Mesodermal cell (in vitro differentiated cells): ENCODE measurements at regions not wholly inside any gene's neighbourhood (a gene's known extent, or its start where the extent isn't known, plus 50 kb on each side); places are given as distances from the start of the nearest gene placed in this dataset.

ENCODE experiments used
- H3K27ac ChIP-seq: 2 replicates; pipeline ENCODE4 v1.7.0; 2013; ENCODE audit warnings: mild to moderate bottlenecking, low read depth, low read length, moderate library complexity; ENCODE audit not compliant: severe bottlenecking
- H3K36me3 ChIP-seq: 2 replicates; pipeline ENCODE4 v1.7.1; 2013; ENCODE audit warnings: mild to moderate bottlenecking, low read length, moderate library complexity; ENCODE audit not compliant: control insufficient read depth, insufficient read depth
- H3K4me1 ChIP-seq: one replicate; pipeline ENCODE4 v1.7.1; 2013; ENCODE audit warnings: mild to moderate bottlenecking, low read length; ENCODE audit not compliant: insufficient read depth, control insufficient read depth, poor library complexity, severe bottlenecking
- H3K4me3 ChIP-seq: 2 replicates; pipeline ENCODE4 v1.7.0; 2013; ENCODE audit warnings: low read length, control low read depth, mild to moderate bottlenecking; ENCODE audit not compliant: insufficient read depth, poor library complexity, severe bottlenecking; ENCODE audit errors: extremely low read depth
- H3K9me3 ChIP-seq: 2 replicates; pipeline ENCODE4 v1.7.1; 2013; ENCODE audit warnings: mild to moderate bottlenecking, low read length, moderate library complexity; ENCODE audit not compliant: control insufficient read depth
- WGBS, 2 experiments: methylation state at CpG; one replicate each; pipeline ENCODE4 v1.1.5; 2013; ENCODE audit warnings: missing lambda C conversion rate in 2 of 2; ENCODE audit not compliant: insufficient coverage in 2 of 2; 5-methylcytosine and 5-hydroxymethylcytosine counted together

DNA sequence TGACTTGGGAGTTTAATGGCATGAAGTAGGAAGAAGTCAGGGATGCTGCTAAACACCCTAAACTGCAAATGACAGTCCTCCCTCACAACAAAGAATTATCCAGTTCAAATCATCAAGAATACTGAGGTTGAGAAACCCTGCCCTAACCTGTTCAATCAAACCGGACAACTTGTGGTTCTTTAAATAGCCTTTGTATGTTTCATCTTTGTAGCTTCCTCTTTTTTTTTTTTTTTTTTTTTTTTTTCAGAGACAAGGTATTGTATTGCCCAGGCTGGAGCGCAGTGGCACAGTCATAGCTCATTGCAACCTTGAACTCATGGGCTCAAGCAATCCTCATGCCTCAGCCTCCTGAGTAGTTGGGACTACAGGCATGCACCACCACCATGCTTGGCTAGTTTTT lies 52.5 kb upstream of the TTC29 start:
- Histone ChIP-seq H3K4me3 (no peak overlapping the region), H3K27ac (no peak overlapping the region), H3K9me3 (no peaks in the 10 kb centered on the region), H3K4me1 (no peaks in the 10 kb centered on the region), H3K36me3 (no peaks in the 10 kb centered on the region)
- WGBS, 2 experiments, result 100% methylated on average over 1 of the region's 2 CpGs; no CpG with 5 or more reads in 1 of the 2 experiments

DNA sequence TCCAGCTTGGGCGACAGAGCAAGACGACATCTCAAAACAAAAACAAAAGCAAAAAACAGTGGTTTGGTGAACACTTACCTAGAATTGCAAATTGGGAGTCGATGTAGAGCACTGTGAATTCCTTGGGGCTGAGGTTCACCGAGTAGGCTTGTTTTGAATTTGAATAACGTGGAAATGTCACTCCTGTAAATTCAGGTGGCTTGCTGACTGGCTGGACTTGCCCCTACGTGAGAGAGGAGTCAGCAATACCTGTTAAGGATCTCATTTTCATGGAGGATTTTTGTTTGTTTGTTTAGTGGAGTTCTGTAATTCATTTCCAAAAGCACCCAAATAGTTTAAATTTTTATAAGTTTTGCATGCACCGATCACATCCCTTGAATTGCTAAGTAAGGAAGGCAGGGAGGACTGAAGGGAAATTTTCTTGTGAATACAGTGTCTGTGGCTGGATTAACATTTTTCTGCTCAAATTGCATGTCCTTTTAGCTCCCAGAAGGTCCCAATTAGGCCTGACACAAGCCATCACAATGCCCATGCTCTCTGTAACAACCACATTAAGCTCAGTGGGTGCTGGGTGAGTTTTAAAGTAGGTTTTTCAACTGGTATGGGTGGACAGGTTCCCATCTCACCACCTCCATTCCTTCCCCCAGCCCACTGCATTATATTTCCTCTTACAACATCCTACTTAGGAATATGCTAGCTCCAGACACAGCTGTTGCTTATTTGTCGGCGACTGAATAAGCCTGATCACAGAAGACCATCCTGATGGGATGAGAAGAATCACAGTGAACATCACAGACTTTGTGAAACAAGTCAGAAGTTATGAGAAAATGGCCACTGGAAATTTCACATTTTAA lies 58.5 kb upstream of the TTC29 start:
- no peaks in the 10 kb centered on the region for H3K9me3 ChIP-seq
- WGBS, 2 experiments, result 40 to 52% methylated on average over 3 to 6 of the region's 9 CpGs
- H3K36me3 ChIP-seq, result no peaks in the 10 kb centered on the region
- no peak overlapping the region for H3K4me3 ChIP-seq
- H3K27ac ChIP-seq, result no peak overlapping the region
- no peaks in the 10 kb centered on the region for H3K4me1 ChIP-seq

DNA sequence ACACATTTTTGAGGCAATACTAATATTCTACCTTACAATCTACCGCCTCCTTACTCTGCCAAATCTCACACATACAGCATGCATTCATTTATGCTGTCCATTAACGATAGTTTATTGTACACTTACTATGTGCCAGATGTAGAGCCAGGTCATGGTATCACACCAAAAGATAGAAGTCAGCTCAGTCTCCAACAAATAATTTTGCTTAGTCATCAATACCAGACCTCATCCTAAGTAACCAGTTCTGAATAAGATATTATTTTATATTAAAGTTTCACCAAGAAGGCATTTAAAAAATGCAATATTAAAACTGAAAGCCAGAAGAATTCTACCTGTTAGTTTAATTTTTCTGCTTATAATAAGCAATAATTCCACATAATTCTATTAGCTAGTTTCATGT lies 60.6 kb upstream of the TTC29 start:
- Histone ChIP-seq H3K9me3 (no peaks in the 10 kb centered on the region), H3K4me3 (no peak overlapping the region), H3K36me3 (no peaks in the 10 kb centered on the region), H3K4me1 (no peaks in the 10 kb centered on the region), H3K27ac (no peak overlapping the region)
- 91 to 100% methylated on average over 1 to 2 of the region's 2 CpGs for WGBS, 2 experiments

DNA sequence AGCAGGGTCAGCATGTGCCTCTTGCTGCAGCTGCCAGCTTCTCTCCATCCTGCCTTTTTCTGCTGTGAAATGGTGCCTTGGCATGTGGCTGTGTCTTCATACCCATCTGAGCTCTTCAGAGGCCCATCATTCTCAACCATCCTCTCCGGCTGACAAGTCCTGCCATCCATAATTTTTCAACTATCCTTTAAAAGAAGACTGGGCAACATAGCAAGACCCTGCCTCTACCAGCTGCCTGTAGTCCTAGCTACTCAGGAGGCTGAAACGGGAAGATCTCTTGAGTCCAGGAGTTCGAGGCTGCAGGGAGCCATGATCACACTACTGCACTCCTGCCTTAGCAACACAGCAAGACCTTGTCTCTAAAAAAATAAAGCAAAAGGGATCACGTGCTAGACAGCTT lies 64.2 kb upstream of the TTC29 start:
- Histone ChIP-seq H3K36me3 (no peaks in the 10 kb centered on the region), H3K9me3 (no peaks in the 10 kb centered on the region), H3K27ac (no peak overlapping the region), H3K4me1 (no peaks in the 10 kb centered on the region), H3K4me3 (no peak overlapping the region)
- WGBS, 2 experiments, result 74 to 79% methylated on average over 3 of the region's 4 CpGs

DNA sequence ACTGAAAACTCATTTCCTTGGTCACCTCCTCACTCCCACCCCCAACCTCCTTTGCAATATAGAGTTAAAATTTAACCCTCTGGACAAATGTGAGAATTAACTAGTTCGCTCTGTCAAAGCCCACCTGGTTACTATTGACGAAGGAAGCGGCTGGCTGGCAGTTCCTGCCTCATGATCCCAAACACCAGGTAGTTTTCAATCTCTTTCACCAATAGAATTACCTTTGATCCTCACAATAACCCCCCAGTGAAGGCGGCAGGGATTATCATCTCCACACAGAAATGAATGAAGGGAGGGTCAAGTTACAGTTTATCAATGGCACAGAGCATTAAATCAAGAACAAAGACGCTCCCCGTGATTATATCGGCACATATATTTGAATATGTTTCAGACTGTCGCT lies 65.7 kb upstream of the TTC29 start:
- whole genome bisulfite sequencing, 2 experiments, result 53 to 94% methylated on average over 3 to 5 of the region's 8 CpGs
- Histone ChIP-seq H3K36me3 (no peaks in the 10 kb centered on the region), H3K4me1 (no peaks in the 10 kb centered on the region), H3K4me3 (no peak overlapping the region), H3K27ac (no peak overlapping the region), H3K9me3 (no peaks in the 10 kb centered on the region)

DNA sequence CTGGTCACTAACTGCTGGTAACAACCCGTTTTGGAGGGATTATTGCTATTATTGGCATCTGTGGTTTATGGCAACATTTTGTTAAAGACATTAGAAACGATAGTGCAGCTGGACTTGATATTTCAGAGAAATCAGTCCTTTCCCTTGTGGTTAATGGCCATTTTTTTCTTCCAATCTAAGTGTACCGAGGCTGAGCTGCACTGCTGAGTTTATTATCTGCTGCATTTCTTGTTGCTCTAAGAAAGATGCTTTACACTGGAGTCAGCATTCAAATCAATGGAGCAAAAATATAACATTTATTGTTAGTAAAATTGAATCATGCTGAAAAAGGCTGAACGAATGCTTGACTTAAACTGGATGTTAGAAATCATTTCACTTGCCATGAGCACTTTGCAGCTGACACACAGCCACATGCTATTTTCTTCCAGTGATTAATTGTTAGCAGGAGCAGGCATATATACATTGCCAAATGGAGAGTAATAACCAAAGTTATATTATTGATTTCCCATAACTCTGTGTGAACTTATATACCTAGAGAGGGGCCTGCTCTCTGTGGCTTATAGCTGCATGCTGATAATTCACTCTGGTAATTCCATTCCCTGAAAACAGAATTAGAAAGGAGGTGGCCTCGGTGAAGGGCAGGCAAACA lies 66.5 kb upstream of the TTC29 start:
- no peak overlapping the region for H3K4me3 ChIP-seq
- no peaks in the 10 kb centered on the region for H3K4me1 ChIP-seq
- no peaks in the 10 kb centered on the region for H3K36me3 ChIP-seq
- no peak overlapping the region for H3K27ac ChIP-seq
- H3K9me3 ChIP-seq, result no peaks in the 10 kb centered on the region
- WGBS, 2 experiments, result 68 to 83% methylated on average over 1 to 2 of the region's 5 CpGs

DNA sequence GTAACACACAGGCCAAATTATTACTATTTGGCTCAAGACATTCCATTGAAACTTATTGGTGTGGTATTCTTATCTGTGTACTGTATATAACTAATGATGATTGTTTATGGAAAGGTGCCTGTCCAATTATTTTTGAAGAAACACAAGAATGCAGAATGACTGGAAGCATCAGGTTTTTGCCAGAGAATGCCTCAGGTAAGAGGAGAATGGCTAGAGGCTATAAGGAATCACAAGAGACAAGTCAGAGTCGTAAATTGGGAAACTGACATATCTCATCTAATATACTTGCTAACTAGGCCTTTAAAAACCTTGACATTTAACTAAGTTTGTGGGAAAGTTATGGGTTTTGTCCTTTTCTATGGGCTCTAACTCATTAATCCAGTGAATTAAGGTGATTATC lies 69.3 kb upstream of the TTC29 start:
- no peak overlapping the region for H3K4me3 ChIP-seq
- WGBS, 2 experiments, result no CpG with 5 or more reads among the region's 1 CpG
- no peak overlapping the region for H3K27ac ChIP-seq
- no peaks in the 10 kb centered on the region for H3K9me3 ChIP-seq
- no peaks in the 10 kb centered on the region for H3K36me3 ChIP-seq
- no peaks in the 10 kb centered on the region for H3K4me1 ChIP-seq

DNA sequence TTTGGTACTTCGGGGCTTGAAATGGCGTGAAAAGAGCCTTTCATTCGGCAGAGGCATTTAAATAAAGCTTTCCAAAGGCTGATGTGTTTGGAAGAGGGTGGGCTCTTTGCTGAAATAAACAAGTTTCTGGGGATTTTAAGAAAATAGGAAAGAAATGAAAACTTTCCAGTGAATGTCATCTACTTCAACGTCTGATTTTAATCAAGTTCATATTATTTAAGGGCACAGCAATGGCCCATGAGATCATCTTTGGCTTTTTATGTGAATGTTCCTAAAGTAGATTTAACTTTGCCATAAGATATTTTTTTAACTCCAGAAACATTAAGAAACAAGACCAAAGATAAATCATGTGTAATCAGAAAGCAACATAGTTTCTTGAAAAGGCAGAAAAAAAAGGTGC lies 69.8 kb upstream of the TTC29 start:
- 66 to 80% methylated on average over 2 to 3 of the region's 4 CpGs for WGBS, 2 experiments
- Histone ChIP-seq H3K9me3 (no peaks in the 10 kb centered on the region), H3K36me3 (no peaks in the 10 kb centered on the region), H3K4me3 (no peak overlapping the region), H3K4me1 (no peaks in the 10 kb centered on the region), H3K27ac (no peak overlapping the region)

DNA sequence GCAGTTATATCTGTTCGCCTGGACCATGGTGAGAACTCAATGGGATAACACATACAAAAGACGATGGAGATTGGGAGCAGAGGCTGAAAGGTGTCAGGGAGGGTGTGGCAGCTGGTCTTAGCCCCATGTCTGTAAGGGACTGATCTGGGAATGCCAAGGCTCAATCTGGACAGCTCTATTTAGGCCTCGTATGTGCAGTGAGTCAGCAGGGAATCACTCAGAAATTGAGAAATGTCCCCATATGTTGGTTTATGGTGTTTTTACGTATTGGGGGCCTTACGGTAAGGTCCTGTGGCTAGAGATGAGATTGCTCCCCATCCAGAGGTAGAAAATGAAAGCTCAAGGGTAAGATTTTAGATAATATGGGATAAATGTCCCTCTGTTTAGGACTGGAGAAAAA lies 71.4 kb upstream of the TTC29 start:
- Histone ChIP-seq H3K9me3 (no peaks in the 10 kb centered on the region), H3K27ac (no peak overlapping the region), H3K36me3 (no peaks in the 10 kb centered on the region), H3K4me1 (no peaks in the 10 kb centered on the region), H3K4me3 (no peak overlapping the region)
- 92 to 97% methylated on average over 5 of the region's 5 CpGs for WGBS, 2 experiments

DNA sequence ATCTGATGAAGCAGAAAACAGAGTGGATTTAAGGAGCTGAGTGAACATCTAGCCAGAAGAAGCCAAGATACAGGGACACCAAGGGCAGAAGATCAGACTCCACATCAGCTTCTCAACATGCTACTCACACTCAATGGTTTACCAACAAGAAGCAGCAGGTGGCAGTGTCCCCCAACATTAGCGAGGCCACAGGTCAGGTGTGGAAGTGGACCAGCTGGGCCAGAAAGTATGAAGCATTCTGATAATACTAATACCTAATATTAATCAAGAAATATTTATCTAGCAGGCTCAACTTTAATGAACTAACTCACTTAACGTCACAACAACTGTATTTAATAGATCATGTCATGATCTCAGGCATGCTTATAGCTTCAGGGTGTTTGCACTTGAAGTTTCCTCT lies 73.4 kb upstream of the TTC29 start:
- Histone ChIP-seq H3K27ac (no peak overlapping the region), H3K36me3 (no peaks in the 10 kb centered on the region), H3K4me1 (no peaks in the 10 kb centered on the region), H3K4me3 (no peak overlapping the region), H3K9me3 (peaks cover 3% of the 10 kb centered on the region)
- 78 to 80% methylated on average over 1 of the region's 2 CpGs for WGBS, 2 experiments

DNA sequence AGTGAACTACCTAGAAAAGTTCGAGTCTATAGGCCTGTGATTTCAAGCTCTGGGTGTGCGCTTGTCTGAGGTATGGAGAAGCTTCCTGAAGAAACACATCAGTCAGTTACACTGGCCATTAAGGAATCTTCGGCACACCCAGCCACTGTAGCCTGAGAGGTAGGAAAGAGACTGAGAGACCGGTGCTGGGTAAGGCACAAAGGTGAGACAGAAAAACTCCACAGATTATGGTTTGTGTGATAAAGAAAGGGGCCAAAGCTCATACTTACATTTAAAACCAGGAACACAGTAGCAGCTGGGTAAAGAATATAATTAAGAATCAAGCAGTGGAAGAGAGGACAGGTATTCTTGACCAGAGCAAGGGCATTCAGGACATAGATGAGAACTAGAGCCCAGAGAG lies 74.8 kb upstream of the TTC29 start:
- H3K4me1 ChIP-seq, result no peaks in the 10 kb centered on the region
- H3K4me3 ChIP-seq, result no peak overlapping the region
- no peak overlapping the region for H3K27ac ChIP-seq
- peaks cover 3% of the 10 kb centered on the region for H3K9me3 ChIP-seq
- H3K36me3 ChIP-seq, result no peaks in the 10 kb centered on the region
- WGBS, 2 experiments, result 90 to 100% methylated on average over 2 of the region's 4 CpGs
